Thyroid gland (tissue), 4 donors: ENCODE measurements at regions not wholly inside any gene's neighbourhood (a gene's known extent, or its start where the extent isn't known, plus 50 kb on each side); places are given as distances from the start of the nearest gene placed in this dataset.

Experiments used
- CTCF ChIP-seq, 6 experiments: fragments of 200-600 bp in 3 of 6; fragments of 450-650 bp in 3 of 6; sonication (generic) in 3 of 6; IDR thresholded peaks; one replicate each; pipeline ENCODE4 v1.5.1; 2016 to 2019; ENCODE audit warnings: antibody characterized with exemption in 6 of 6, mild to moderate bottlenecking in 2 of 6, inconsistent platforms in 1 of 6, moderate library complexity in 1 of 6
- POLR2A ChIP-seq, 2 donors: fragments of 450-650 bp; IDR thresholded peaks; one replicate each; pipeline ENCODE4 v1.6.1; 2017; ENCODE audit warnings: antibody characterized with exemption in 2 of 2, mild to moderate bottlenecking in 2 of 2, moderate library complexity in 1 of 2

DNA sequence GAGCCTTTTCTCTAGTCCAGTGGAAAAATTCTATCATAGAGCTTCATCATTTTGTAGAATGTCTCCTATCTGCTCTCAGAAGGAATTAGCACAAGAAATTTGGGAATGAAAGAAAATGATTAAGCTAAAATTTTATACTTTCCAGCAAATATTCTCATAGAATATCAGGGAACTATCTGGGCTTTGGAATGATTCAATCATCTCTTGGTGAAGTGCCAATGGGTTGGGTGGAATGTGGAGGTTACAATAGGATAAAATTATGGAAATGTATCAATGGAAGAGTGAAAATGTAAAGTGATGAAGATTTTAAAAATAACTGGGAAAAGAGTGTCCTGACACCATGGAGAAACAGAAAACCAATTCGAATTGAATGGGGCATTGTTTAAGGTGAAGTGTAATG is 119.0 kb upstream of the MID1 start:
- TF ChIP-seq CTCF (IDR thresholded peaks at IDR 0.05) (no peak), POLR2A (IDR thresholded peaks at IDR 0.05) (no peak)
